ACC112 (cell line): ENCODE measurements at regions not wholly inside any gene's neighbourhood (a gene's known extent, or its start where the extent isn't known, plus 50 kb on each side); places are given as distances from the start of the nearest gene placed in this dataset.

Source experiments
- H2AFZ ChIP-seq: fragments of 200-600 bp; sonication (generic); one replicate; pipeline ENCODE4 v1.6.0; 2017; ENCODE audit warnings: antibody characterized with exemption, low read length; ENCODE audit not compliant: unreplicated experiment
- H3K27ac ChIP-seq: fragments of 200-600 bp; sonication (generic); 2 replicates; pipeline ENCODE4 v1.5.1; 2014; ENCODE audit warnings: low read depth, mild to moderate bottlenecking, antibody characterized with exemption, low read length, moderate library complexity
- H3K27me3 ChIP-seq: fragments of 200-600 bp; sonication (generic); 2 replicates; pipeline ENCODE4 v1.6.1; 2014; ENCODE audit warnings: mild to moderate bottlenecking, antibody characterized with exemption, low read length, moderate library complexity, mixed read lengths; ENCODE audit not compliant: insufficient read depth
- H3K36me3 ChIP-seq: fragments of 200-600 bp; sonication (generic); 2 replicates; pipeline ENCODE4 v1.6.1; 2016; ENCODE audit warnings: mild to moderate bottlenecking, antibody characterized with exemption, low read length, moderate library complexity, mixed read lengths; ENCODE audit not compliant: insufficient read depth
- H3K4me1 ChIP-seq: fragments of 200-600 bp; sonication (generic); one replicate; pipeline ENCODE4 v1.6.1; 2016; ENCODE audit warnings: low read length, mixed read lengths; ENCODE audit not compliant: insufficient read depth, unreplicated experiment, control insufficient read depth
- H3K4me3 ChIP-seq: fragments of 200-600 bp; sonication (generic); 2 replicates; pipeline ENCODE4 v1.5.1; 2014; ENCODE audit warnings: mild to moderate bottlenecking, low read depth, low read length
- H3K79me2 ChIP-seq: fragments of 200-600 bp; sonication (generic); one replicate; pipeline ENCODE4 v1.6.0; 2016; ENCODE audit warnings: low read length; ENCODE audit not compliant: control insufficient read depth, unreplicated experiment, insufficient read depth

GRCh38 chr11:82303671-82304070, 430.0 kb downstream of the FAM181B start:
- H3K4me3 ChIP-seq = no peak overlapping the region
- no peaks in the 10 kb centered on the region for H3K36me3 ChIP-seq
- no peaks in the 10 kb centered on the region for H3K4me1 ChIP-seq
- H2AFZ ChIP-seq = no peak overlapping the region
- H3K27me3 ChIP-seq = no peaks in the 10 kb centered on the region
- no peak overlapping the region for H3K27ac ChIP-seq
- no peaks in the 10 kb centered on the region for H3K79me2 ChIP-seq

DNA sequence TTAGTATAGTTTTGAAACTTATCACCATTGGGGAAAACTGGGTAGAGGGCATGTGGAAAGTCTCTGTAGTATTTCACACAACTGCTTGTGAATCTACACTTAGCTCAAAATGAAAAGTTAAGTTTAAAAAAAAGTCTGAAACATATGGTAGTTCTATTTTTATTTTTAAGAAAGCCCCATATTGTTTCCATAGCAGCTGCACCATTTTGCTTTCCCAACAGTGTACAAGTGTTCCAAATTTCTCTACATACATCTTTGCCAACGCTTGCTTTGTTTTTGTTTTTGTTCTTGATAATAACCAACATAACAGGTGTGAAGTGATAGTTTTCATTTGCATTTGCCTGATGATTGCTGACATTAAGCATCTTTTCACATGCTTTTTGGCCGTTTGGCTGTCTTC, 445.2 kb downstream of the FAM181B start:
- Histone ChIP-seq H3K79me2 (no peaks in the 10 kb centered on the region), H3K4me1 (no peaks in the 10 kb centered on the region), H3K36me3 (no peaks in the 10 kb centered on the region), H3K27ac (no peak overlapping the region), H3K27me3 (no peaks in the 10 kb centered on the region), H3K4me3 (no peak overlapping the region), H2AFZ (no peak overlapping the region)

DNA sequence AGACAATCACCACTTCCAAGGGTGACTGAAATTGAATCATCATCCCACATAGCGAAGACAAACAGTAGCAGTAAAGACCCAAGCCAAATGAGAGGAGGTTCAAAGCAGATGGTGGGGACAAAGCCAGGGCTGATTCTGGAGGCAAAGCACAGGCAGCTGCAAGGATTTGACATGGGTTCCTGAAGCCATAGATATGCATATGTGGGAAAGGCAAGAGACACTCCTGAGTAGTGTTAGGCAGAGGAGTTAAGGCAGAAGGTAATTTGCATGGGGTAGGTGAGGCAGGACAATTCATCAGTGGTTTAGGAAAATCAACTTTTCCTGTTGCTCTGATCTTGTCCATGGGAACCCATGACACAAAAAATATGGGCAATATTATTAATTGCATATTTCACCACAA, 462.8 kb downstream of the FAM181B start:
- Histone ChIP-seq H3K4me1 (no peaks in the 10 kb centered on the region), H3K27me3 (no peaks in the 10 kb centered on the region), H3K4me3 (no peak overlapping the region), H3K79me2 (no peaks in the 10 kb centered on the region), H2AFZ (no peak overlapping the region), H3K36me3 (no peaks in the 10 kb centered on the region), H3K27ac (no peak overlapping the region)

- H3K4me1 ChIP-seq = no peaks in the 10 kb centered on the region
Measured at GRCh38 chr11:82268627-82269026, 465.0 kb downstream of the FAM181B start.

DNA sequence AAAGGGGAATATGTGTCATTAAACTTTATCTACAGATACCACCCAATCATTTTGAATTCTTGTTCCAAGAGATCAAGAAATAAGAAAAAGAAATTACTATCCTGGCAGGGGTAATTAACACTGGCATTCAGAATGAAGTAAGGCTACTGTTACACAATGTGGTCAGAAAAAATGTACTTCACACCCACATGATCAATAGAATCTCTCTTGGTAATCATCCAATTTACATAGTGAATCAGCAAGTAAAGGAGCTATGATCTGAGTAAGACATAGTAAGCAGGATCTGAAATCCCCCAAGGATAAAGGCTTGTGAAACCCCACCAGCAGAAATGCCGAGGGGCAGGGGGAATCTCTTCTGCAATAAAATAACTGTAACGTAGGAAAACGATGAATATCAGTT, 466.5 kb downstream of the FAM181B start:
- Histone ChIP-seq H3K27me3 (no peaks in the 10 kb centered on the region), H3K79me2 (no peaks in the 10 kb centered on the region), H3K36me3 (no peaks in the 10 kb centered on the region), H3K27ac (no peak overlapping the region), H3K4me3 (no peak overlapping the region), H2AFZ (no peak overlapping the region), H3K4me1 (no peaks in the 10 kb centered on the region)

More at GRCh38 chr11:82268627-82269026, 465.0 kb downstream of the FAM181B start:
- H2AFZ ChIP-seq = no peak overlapping the region
- H3K36me3 ChIP-seq = no peaks in the 10 kb centered on the region
- no peaks in the 10 kb centered on the region for H3K27me3 ChIP-seq
- no peak overlapping the region for H3K27ac ChIP-seq
- no peaks in the 10 kb centered on the region for H3K79me2 ChIP-seq
- no peak overlapping the region for H3K4me3 ChIP-seq

- H3K27ac ChIP-seq = no peak overlapping the region
- no peaks in the 10 kb centered on the region for H3K36me3 ChIP-seq
- H3K27me3 ChIP-seq = no peaks in the 10 kb centered on the region
- no peaks in the 10 kb centered on the region for H3K79me2 ChIP-seq
- no peak overlapping the region for H2AFZ ChIP-seq
- H3K4me3 ChIP-seq = no peak overlapping the region
- H3K4me1 ChIP-seq = no peaks in the 10 kb centered on the region
Measured at GRCh38 chr11:82261367-82261766, 472.3 kb downstream of the FAM181B start.

- H3K4me1 ChIP-seq = no peaks in the 10 kb centered on the region
- H2AFZ ChIP-seq = no peak overlapping the region
- H3K4me3 ChIP-seq = no peak overlapping the region
- H3K27ac ChIP-seq = no peak overlapping the region
- H3K36me3 ChIP-seq = no peaks in the 10 kb centered on the region
- no peaks in the 10 kb centered on the region for H3K27me3 ChIP-seq
- H3K79me2 ChIP-seq = no peaks in the 10 kb centered on the region
Measured at GRCh38 chr11:82250047-82250446, 483.6 kb downstream of the FAM181B start.

DNA sequence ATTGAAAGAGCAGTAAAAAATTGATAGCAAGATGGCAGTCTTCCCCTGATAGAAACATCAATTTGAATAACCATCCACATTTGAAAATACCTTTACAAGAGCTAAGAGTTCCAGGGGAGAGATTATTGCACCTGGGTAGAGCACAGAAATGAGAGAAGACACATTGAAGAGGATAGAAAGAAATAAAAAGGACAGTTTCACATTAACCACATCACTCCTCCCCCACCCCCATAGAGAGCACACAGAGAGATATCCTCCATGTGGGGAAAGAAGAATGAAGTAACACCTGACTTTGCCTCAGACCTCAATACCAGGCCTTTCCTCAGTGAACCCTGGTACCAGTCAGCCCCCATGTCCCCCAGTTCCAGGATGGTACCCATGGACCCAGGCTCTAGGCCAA, 486.7 kb downstream of the FAM181B start:
- no peaks in the 10 kb centered on the region for H3K36me3 ChIP-seq
- H3K27me3 ChIP-seq = no peaks in the 10 kb centered on the region
- no peak overlapping the region for H2AFZ ChIP-seq
- no peaks in the 10 kb centered on the region for H3K4me1 ChIP-seq
- H3K79me2 ChIP-seq = no peaks in the 10 kb centered on the region
- H3K4me3 ChIP-seq = no peak overlapping the region
- H3K27ac ChIP-seq = no peak overlapping the region

DNA sequence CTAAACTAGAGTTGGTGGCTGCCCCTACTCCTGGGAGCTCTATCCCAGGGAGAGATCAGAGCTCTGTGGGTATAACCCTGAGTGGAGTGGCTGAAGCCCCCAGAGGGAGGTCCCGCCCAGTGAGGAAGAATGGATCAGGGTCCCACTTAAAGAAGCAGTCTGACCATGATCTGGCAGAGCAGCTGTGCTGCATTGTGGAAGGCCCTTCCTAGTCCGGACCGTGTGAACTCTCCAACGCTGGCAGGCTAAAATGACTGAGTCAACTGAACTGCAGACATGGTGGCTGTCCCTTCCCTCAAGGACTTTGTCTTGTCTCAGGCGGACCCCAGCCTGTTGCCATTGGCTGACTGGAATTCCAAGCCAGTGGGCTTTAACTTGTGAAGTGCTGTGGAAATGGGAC, 494.2 kb downstream of the FAM181B start:
- Histone ChIP-seq H2AFZ (no peak overlapping the region), H3K4me3 (no peak overlapping the region)

GRCh38 chr11:82234256-82234655, 499.4 kb downstream of the FAM181B start:
- no peaks in the 10 kb centered on the region for H3K79me2 ChIP-seq
- H3K27me3 ChIP-seq = no peaks in the 10 kb centered on the region
- H3K27ac ChIP-seq = no peak overlapping the region
- no peak overlapping the region for H3K4me3 ChIP-seq
- H3K4me1 ChIP-seq = no peaks in the 10 kb centered on the region
- H3K36me3 ChIP-seq = no peaks in the 10 kb centered on the region
- H2AFZ ChIP-seq = no peak overlapping the region

More for the DNA sequence above, 494.2 kb downstream of the FAM181B start:
- Histone ChIP-seq H3K27ac (no peak overlapping the region), H3K36me3 (no peaks in the 10 kb centered on the region), H3K4me1 (no peaks in the 10 kb centered on the region), H3K79me2 (no peaks in the 10 kb centered on the region), H3K27me3 (no peaks in the 10 kb centered on the region)

DNA sequence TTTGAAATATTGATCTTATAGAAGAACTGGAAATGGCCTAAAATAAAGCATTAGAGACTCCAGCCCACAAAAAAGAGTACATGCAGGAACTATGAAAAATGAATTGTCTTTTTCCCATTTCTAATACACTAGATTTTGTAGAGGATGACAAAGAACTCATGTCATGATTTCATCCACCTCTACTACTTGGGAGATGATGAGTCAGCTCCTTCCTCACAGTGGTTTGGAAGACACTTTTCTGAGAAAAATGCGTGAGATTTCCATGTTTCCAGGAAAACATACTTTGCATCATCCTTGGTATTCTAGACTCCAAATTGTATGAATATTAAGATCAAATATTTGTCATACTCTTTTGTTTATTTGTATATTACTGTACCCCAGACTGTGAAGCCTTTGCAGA, 500.5 kb downstream of the FAM181B start:
- Histone ChIP-seq H3K4me3 (no peak overlapping the region), H3K4me1 (no peaks in the 10 kb centered on the region), H3K27me3 (no peaks in the 10 kb centered on the region), H3K36me3 (no peaks in the 10 kb centered on the region), H3K79me2 (no peaks in the 10 kb centered on the region), H2AFZ (no peak overlapping the region), H3K27ac (no peak overlapping the region)
